ENCODE measurements at regions not wholly inside any gene's neighbourhood (a gene's known extent, or its start where the extent isn't known, plus 50 kb on each side); places are given as distances from the start of the nearest gene placed in this dataset.

DNA sequence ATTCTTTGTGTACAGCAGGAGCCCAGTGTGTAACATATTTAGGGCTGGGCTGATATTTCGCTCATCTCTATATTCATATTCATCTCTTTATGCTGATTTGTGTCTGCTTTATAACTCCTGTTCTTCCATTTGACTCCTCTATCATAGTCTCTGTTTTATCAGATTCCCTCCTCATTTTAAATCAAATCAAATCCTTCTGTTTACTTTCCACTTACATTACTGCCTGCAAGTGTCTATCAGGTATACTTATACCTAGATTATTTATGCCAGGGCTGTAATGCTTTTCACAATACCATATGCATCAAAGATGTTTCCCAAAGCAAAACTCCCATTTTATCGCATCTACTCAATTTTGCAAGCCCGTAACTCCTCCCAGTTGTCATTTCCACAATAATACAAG, 990.7 kb downstream of the SORCS1 start:
- no peak overlapping the region for H2BK120ac ChIP-seq (ENCODE audit: low read depth, low read length)
- H4K5ac ChIP-seq (ENCODE audit: low read depth, low read length) = no peak overlapping the region
- H3K9me1 ChIP-seq (ENCODE audit: insufficient read depth, low read length) = no peaks in the 10 kb centered on the region
- ChIA-PET CTCF (no interaction called here), POLR2A (ENCODE audit: unreplicated experiment) (no interaction called here)
- dilution Hi-C loops (cut with HindIII; ENCODE audit: low sequenced_read_pairs, unreplicated experiment) = no loop called here
- no peak overlapping the region for H3K18ac ChIP-seq (ENCODE audit: low read depth, low read length)
- no peaks in the 10 kb centered on the region for H3K4me1 ChIP-seq (ENCODE audit: control insufficient read depth, insufficient read depth, low read length)
- H3K9ac ChIP-seq (ENCODE audit: low read depth, low read length) = no peak overlapping the region
- H2BK20ac ChIP-seq (ENCODE audit: low read depth, low read length) = no peak overlapping the region
- intact Hi-C loops (cut with micrococcal nuclease) = loop anchor here (10.0 kb wide), 2 partner anchors 401 to 1769 kb away; no protein-coding TSS in a partner anchor
- DNase-seq (no peak), ATAC-seq (ENCODE audit: low read depth) (no peak)
- no peaks in the 10 kb centered on the region for H3K27me3 ChIP-seq (ENCODE audit: control insufficient read depth, insufficient read depth, low read length)
- H2BK15ac ChIP-seq (ENCODE audit: low read depth, low read length) = no peak overlapping the region
- in situ Hi-C loops (cut with MboI; ENCODE audit: low sequenced_read_pairs) = no loop called here
- BruUV-seq (replicated peaks) = no TSS peak
- H3K56ac ChIP-seq (ENCODE audit: extremely low read depth, insufficient read depth, low read length) = no peak overlapping the region
- no peak overlapping the region for H3K27ac ChIP-seq (ENCODE audit: insufficient read depth, low read length)
- H3K36me3 ChIP-seq (ENCODE audit: control insufficient read depth, insufficient read depth, low read length) = no peaks in the 10 kb centered on the region
- H2AK9ac ChIP-seq (replicated peaks; ENCODE audit: low read depth, low read length, poor library complexity) = no peak overlapping the region
- TF ChIP-seq RFX5 (IDR thresholded peaks at IDR 0.05; ENCODE audit: low read depth, low read length) = no peak
- no peak for TF ChIP-seq NFE2L2 (IDR thresholded peaks at IDR 0.05; ENCODE audit: low read depth, low read length)
- no peak for TF ChIP-seq MAFK (IDR thresholded peaks at IDR 0.05; ENCODE audit: low read depth, low read length)
- TF ChIP-seq MAZ (IDR thresholded peaks at IDR 0.05; ENCODE audit: borderline replicate concordance, low read depth, low read length) = no peak
- no peak for TF ChIP-seq CEBPB (IDR thresholded peaks at IDR 0.05; ENCODE audit: low read depth, low read length)
- no peak for TF ChIP-seq RAD21 (IDR thresholded peaks at IDR 0.05; ENCODE audit: low read length)
- no peak for TF ChIP-seq SMC3 (IDR thresholded peaks at IDR 0.05; ENCODE audit: low read depth, low read length)
- TF ChIP-seq POLR2A (IDR thresholded peaks at IDR 0.05; ENCODE audit: low read depth, low read length) = no peak
- TF ChIP-seq, protein P1, sequence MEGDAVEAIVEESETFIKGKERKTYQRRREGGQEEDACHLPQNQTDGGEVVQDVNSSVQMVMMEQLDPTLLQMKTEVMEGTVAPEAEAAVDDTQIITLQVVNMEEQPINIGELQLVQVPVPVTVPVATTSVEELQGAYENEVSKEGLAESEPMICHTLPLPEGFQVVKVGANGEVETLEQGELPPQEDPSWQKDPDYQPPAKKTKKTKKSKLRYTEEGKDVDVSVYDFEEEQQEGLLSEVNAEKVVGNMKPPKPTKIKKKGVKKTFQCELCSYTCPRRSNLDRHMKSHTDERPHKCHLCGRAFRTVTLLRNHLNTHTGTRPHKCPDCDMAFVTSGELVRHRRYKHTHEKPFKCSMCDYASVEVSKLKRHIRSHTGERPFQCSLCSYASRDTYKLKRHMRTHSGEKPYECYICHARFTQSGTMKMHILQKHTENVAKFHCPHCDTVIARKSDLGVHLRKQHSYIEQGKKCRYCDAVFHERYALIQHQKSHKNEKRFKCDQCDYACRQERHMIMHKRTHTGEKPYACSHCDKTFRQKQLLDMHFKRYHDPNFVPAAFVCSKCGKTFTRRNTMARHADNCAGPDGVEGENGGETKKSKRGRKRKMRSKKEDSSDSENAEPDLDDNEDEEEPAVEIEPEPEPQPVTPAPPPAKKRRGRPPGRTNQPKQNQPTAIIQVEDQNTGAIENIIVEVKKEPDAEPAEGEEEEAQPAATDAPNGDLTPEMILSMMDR (conservative IDR thresholded peaks at IDR 0.05; ENCODE audit: low read depth, low read length) = no peak
- no peak for TF ChIP-seq MXI1 (IDR thresholded peaks at IDR 0.05; ENCODE audit: borderline replicate concordance, low read depth, low read length)
- no peak for TF ChIP-seq CHD1 (IDR thresholded peaks at IDR 0.05; ENCODE audit: low read depth, low read length)
- TF ChIP-seq FOS (IDR thresholded peaks at IDR 0.05; ENCODE audit: low read depth, low read length) = no peak
- no peak overlapping the region for H3K23ac ChIP-seq (ENCODE audit: low read depth, low read length)
- no peaks in the 10 kb centered on the region for H3K9me3 ChIP-seq (ENCODE audit: control insufficient read depth, insufficient read depth, low read length)
- no peak overlapping the region for H4K8ac ChIP-seq (ENCODE audit: low read depth in 2 of 2, low read length in 2 of 2)
- no peak overlapping the region for H3K4ac ChIP-seq (ENCODE audit: low read depth, low read length)
- H4K91ac ChIP-seq (ENCODE audit: insufficient read depth, low read depth, low read length) = no peak overlapping the region
- H3K14ac ChIP-seq (replicated peaks; ENCODE audit: low read depth, low read length) = no peak overlapping the region
- H3K79me1 ChIP-seq (ENCODE audit: low read depth in 1 of 2, low read length in 2 of 2) = no peaks in the 10 kb centered on the region
- no peak overlapping the region for H2AFZ ChIP-seq (replicated peaks; ENCODE audit: low read length, poor library complexity)
- no peak overlapping the region for H3K4me3 ChIP-seq (ENCODE audit: insufficient read depth, low read depth, low read length)
- no CpG with 5 or more reads among the region's 3 CpGs for WGBS, 2 experiments (ENCODE audit: extremely low coverage in 2 of 2, insufficient read length in 1 of 2)
- no peak overlapping the region for H2BK5ac ChIP-seq (ENCODE audit: low read depth, low read length, poor library complexity, severe bottlenecking)
- no peaks in the 10 kb centered on the region for H4K20me1 ChIP-seq (ENCODE audit: insufficient read depth, low read length)
- no peak overlapping the region for H2AK5ac ChIP-seq (ENCODE audit: low read depth, low read length)
- no peak overlapping the region for H3K4me2 ChIP-seq (ENCODE audit: low read depth, low read length)
